ENCODE measurements at regions not wholly inside any gene's neighbourhood (a gene's known extent, or its start where the extent isn't known, plus 50 kb on each side); places are given as distances from the start of the nearest gene placed in this dataset.
"Not testable (repeated sequence)": the region's sequence is repeated elsewhere in the genome, so short reads cannot be mapped to it uniquely, and the experiment has no call there.

GRCh38 chr12:83427586-83428136 is 741.0 kb downstream of the TMTC2 start:
- TF ChIP-seq, protein P1, sequence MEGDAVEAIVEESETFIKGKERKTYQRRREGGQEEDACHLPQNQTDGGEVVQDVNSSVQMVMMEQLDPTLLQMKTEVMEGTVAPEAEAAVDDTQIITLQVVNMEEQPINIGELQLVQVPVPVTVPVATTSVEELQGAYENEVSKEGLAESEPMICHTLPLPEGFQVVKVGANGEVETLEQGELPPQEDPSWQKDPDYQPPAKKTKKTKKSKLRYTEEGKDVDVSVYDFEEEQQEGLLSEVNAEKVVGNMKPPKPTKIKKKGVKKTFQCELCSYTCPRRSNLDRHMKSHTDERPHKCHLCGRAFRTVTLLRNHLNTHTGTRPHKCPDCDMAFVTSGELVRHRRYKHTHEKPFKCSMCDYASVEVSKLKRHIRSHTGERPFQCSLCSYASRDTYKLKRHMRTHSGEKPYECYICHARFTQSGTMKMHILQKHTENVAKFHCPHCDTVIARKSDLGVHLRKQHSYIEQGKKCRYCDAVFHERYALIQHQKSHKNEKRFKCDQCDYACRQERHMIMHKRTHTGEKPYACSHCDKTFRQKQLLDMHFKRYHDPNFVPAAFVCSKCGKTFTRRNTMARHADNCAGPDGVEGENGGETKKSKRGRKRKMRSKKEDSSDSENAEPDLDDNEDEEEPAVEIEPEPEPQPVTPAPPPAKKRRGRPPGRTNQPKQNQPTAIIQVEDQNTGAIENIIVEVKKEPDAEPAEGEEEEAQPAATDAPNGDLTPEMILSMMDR (IDR thresholded peaks at IDR 0.05): not testable (repeated sequence)
- TF ChIP-seq POLR2A, EP300 (IDR thresholded peaks at IDR 0.05): not testable (repeated sequence)
